ENCODE measurements at regions not wholly inside any gene's neighbourhood (a gene's known extent, or its start where the extent isn't known, plus 50 kb on each side); places are given as distances from the start of the nearest gene placed in this dataset.

GRCh38 chr3:66150977-66151376, 69.8 kb upstream of the SLC25A26 start:
- Histone ChIP-seq H3K9me3 (replicated peaks; ENCODE audit: control insufficient read depth, insufficient read depth, low read length) (no peaks in the 10 kb centered on the region), H3K9me1 (replicated peaks; ENCODE audit: control insufficient read depth, extremely low read depth, insufficient read depth, low read length) (no peaks in the 10 kb centered on the region), H3K9ac (replicated peaks; ENCODE audit: extremely low read depth, insufficient read depth, low read length) (no peak overlapping the region), H3K36me3 (ENCODE audit: control insufficient read depth in 2 of 2, extremely low read depth in 1 of 2, insufficient read depth in 2 of 2, low read length in 2 of 2) (no peaks in the 10 kb centered on the region), H3K27ac (ENCODE audit: insufficient read depth, low read depth, low read length) (no peak overlapping the region), H2AFZ (ENCODE audit: low read depth, low read length) (no peak overlapping the region), H3K79me2 (ENCODE audit: control insufficient read depth, insufficient read depth, low read length) (no peaks in the 10 kb centered on the region), H3K27me3 (ENCODE audit: control insufficient read depth in 2 of 2, insufficient read depth in 2 of 2, low read length in 2 of 2) (peaks cover 23 to 28% of the 10 kb centered on the region in 2 experiments), H3K4me1 (ENCODE audit: control insufficient read depth, extremely low read depth, insufficient read depth, low read length) (no peaks in the 10 kb centered on the region), H4K20me1 (replicated peaks; ENCODE audit: control insufficient read depth, extremely low read depth, insufficient read depth, low read length) (no peaks in the 10 kb centered on the region), H3K4me2 (ENCODE audit: insufficient read depth, low read length) (no peak overlapping the region), H3K4me3 (replicated peaks in 1 of 3; ENCODE audit: insufficient read depth in 1 of 3, low read depth in 1 of 3, low read length in 3 of 3) (no peak overlapping the region)
- TF ChIP-seq GATA2 (IDR thresholded peaks at IDR 0.05; ENCODE audit: insufficient read depth, insufficient read length, low read depth, low read length) (no peak), POLR2AphosphoS5 (IDR thresholded peaks at IDR 0.05; ENCODE audit: insufficient read depth, low read depth, low read length) (no peak), JUN (IDR thresholded peaks at IDR 0.05; ENCODE audit: borderline replicate concordance, insufficient read depth, insufficient read length, low read depth) (no peak), FOS (IDR thresholded peaks at IDR 0.05; ENCODE audit: borderline replicate concordance, insufficient read depth, low read length) (no peak), MYC (IDR thresholded peaks at IDR 0.05; ENCODE audit: low read depth, low read length) (no peak), POLR2A (IDR thresholded peaks at IDR 0.05; ENCODE audit: low read depth, low read length) (no peak), EZH2 (IDR thresholded peaks at IDR 0.05; ENCODE audit: borderline replicate concordance, low read depth, low read length, severe bottlenecking) (no peak)
- TF ChIP-seq, protein P1, sequence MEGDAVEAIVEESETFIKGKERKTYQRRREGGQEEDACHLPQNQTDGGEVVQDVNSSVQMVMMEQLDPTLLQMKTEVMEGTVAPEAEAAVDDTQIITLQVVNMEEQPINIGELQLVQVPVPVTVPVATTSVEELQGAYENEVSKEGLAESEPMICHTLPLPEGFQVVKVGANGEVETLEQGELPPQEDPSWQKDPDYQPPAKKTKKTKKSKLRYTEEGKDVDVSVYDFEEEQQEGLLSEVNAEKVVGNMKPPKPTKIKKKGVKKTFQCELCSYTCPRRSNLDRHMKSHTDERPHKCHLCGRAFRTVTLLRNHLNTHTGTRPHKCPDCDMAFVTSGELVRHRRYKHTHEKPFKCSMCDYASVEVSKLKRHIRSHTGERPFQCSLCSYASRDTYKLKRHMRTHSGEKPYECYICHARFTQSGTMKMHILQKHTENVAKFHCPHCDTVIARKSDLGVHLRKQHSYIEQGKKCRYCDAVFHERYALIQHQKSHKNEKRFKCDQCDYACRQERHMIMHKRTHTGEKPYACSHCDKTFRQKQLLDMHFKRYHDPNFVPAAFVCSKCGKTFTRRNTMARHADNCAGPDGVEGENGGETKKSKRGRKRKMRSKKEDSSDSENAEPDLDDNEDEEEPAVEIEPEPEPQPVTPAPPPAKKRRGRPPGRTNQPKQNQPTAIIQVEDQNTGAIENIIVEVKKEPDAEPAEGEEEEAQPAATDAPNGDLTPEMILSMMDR (IDR thresholded peaks at IDR 0.05; ENCODE audit: extremely low read depth in 1 of 2, insufficient read depth in 1 of 2, low read depth in 1 of 2, low read length in 2 of 2): no peak
- TF ChIP-seq, protein P2, sequence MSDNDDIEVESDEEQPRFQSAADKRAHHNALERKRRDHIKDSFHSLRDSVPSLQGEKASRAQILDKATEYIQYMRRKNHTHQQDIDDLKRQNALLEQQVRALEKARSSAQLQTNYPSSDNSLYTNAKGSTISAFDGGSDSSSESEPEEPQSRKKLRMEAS (IDR thresholded peaks at IDR 0.05; ENCODE audit: insufficient read depth, insufficient read length): no peak
- intact Hi-C loops (cut with micrococcal nuclease) (no loop called here), dilution Hi-C loops (cut with MboI; ENCODE audit: extremely low pct_ligation_motif_present, low sequenced_read_pairs) (no loop called here)
- BruUV-seq (replicated peaks): no TSS peak
- DNase-seq (ENCODE audit: low read depth, low spot score) (no peak), FAIRE-seq (no peak)
- POLR2A ChIA-PET: no interaction called here
- CTCF ChIA-PET: interaction anchor here (1.0 to 1.1 kb wide), 3 partner anchors 8 to 30 kb away, joined by 3 read pairs; no protein-coding TSS in a partner anchor
